HG03060 (cell line): ENCODE measurements at regions not wholly inside any gene's neighbourhood (a gene's known extent, or its start where the extent isn't known, plus 50 kb on each side); places are given as distances from the start of the nearest gene placed in this dataset.

Source experiments
- ATAC-seq: cut with Tn5 transposase; IDR thresholded peaks from one replicate; pipeline ENCODE4 v1.9.1; 2021; ENCODE audit warnings: low read depth, moderate number of reproducible peaks; ENCODE audit not compliant: unreplicated experiment

- no peak for ATAC-seq
Observed at GRCh38 chr1:5509664-5510452, 482.4 kb downstream of the NPHP4 start.

GRCh38 chr1:5508669-5509330 lies 483.4 kb downstream of the NPHP4 start:
- no peak for ATAC-seq

DNA sequence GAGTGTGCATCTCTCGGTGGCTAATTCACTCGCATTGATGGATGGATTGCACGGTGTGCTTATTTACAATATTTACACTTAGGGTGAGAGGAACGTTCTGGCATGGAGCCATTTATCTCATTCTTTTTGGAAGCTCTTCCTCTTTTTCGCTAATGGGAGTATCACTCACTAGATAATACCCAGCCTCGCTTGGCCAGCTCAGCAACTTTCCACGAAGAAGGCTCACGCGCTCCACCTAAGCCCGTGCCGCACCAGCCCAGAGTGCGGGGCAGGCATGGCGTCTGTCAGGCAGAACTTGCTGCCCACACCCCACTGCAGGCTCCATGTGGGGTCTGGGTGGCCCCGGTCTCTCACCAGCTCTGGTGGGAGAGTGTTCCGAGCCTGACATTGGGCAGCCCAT lies 484.9 kb downstream of the NPHP4 start:
- ATAC-seq, result no peak

DNA sequence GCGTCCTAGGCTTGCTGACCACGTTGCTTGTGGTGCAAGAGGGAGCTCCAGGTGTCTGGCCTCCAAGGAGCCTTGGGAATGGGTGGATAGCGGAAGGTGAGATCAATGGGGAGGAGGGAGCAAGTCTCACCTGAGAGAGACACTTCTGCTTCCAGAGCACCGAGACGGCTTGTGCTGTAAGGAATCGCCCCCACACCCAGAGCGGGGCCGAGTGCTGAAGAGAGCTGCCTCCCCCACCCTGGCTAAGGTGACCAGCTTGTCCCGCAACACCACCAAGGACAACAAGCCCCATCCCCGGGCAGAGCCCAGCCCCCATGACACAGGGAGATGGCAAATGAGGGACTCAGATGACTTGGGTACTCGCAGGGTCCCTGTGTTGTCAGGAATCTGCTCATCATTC lies 485.6 kb downstream of the NPHP4 start:
- no peak for ATAC-seq

- ATAC-seq, result no peak
Observed at GRCh38 chr1:5505944-5506343, 486.3 kb downstream of the NPHP4 start.

DNA sequence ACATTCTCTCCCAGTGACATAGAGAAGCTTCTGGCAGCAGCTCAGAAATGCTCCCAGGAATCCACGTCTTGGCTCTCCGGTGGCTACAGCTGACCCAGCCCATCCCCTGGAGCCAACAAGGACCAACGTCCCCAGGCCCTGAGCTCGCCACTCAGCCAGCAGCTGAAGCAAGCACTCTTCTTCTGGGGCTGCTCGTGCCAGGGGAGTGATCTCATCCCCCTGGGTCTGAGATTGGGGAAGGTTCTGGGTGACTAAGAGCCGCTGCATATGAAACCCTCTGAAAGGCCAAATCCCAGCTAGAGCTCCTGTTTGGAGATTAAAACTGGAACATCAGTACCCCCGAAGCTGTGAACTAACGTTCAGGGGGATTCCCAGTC lies 487.9 kb downstream of the NPHP4 start:
- ATAC-seq, result no peak

DNA sequence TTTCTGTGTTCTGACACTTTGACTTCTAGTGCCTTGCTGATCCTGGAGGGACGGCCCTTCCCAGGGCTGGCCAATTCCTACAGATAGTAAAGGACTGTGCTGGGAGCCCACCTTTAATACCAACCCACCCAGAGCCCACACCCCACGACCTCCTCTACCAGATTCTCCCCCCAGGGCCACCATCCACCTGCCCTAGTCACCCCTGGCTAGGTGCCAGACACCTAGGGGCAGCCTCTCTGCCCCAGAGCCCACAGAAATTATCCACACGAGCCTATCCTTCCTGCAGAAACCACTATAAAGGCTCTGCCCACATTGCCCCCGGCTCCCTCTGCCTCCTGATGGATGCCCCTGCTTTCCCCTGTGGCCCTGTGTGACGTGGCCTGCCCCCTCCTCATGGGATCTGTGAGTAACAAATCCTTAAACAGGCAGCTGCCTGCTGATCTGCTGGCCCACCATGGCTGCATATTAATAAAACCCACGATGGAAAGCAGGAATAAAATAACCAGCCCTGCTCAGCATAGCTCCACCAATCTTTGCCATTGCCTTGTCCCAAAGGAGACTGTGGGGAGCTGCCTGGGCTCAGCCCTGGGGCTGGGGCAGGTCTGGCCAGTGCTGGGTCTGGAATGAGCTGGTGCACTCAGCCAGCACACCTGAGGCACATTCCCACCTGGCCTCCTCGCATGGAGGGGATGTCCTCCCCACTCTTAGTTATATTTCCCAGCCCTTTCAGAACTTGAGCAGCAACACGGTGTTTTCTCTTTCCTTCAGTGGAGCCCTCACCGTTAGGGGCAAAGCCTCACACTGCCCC lies 488.5 kb downstream of the NPHP4 start:
- no peak for ATAC-seq

GRCh38 chr1:5502311-5503194 lies 489.7 kb downstream of the NPHP4 start:
- no peak for ATAC-seq

GRCh38 chr1:5501206-5501930 lies 490.9 kb downstream of the NPHP4 start:
- ATAC-seq, result no peak

- ATAC-seq, result no peak
Observed at GRCh38 chr1:5500541-5500940, 491.7 kb downstream of the NPHP4 start.

DNA sequence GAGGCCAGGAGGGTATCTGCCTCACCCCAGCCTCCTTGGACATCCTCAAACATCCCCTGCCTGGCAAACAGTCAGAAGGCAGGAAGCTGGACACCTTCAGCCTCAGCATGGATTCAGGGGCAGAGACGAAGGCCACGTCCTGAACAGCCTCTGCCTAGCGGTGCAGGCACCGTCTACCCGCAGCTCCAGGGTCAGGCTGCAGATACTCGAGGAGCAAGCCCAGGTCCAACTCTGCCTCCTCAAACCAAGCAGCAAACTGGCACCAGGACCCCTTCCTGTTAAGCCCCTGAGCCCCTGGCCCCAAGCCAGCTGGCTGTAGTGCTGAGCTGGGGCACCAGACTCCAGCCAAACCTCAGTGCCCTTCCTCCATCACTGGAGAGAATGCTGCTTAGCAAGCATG lies 494.7 kb downstream of the NPHP4 start:
- no peak for ATAC-seq

GRCh38 chr1:5495596-5496410 lies 496.4 kb downstream of the NPHP4 start:
- no peak for ATAC-seq

- ATAC-seq, result no peak
Observed at GRCh38 chr1:5494518-5494917, 497.7 kb downstream of the NPHP4 start.

DNA sequence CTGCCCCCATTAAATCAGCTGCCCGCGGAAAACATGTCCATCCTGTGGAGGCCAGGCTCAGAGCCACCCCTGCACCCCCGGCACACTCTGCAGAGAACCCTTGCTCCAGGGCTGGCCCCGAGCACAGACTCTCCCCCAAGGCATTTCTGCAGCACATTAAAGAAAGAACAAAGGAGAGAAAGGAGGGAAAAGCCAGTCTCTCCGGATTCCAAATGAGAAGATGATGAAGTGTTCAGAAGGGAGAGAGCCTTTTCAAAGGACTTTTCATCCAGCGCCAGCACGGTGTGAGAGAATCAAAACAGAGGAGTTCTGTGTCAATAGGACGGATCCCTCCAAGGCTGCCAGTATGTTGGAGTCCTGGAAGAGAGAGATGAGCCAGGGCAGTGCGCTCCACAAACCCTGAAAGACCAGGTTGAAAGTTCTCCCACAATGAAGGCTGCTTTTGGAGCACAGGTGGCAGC lies 498.3 kb downstream of the NPHP4 start:
- no peak for ATAC-seq

DNA sequence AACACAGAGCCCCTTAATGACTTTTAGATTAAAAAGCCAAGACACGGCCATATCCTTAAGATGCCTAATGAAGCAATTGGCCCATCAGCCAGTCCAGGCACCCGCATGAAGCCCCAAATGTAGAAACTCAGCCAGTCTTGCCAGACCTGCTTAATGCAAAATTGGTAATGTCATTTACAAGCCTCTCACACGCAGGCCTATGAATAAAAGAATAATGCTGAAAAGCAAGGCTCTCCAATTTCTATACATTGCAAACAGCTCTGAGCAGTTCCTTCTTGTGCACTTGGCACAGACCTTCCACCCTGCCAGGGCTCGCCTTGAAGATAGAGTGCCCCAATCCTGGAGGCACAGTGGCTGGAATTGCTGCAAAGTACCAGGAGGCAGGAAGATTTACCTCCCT lies 498.9 kb downstream of the NPHP4 start:
- no peak for ATAC-seq

DNA sequence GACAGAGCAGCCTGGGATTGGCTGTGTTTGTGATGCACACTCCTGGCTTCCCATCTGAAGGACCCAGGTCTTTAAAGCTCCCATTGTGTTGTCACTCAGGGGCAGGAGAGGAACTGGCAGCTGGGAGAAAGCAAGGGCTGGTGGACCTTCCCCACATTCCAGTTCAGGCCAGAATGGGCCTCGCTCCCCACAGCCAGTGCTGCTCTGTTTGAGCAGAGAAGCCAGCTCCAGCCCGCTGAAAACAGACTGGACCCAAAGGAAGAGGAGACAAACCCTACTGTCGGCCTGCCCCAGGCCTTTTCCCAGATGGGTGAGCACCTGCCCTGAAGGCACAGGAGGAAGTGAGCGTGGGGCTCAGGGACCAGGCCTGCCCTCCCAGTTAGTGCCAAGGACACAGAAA lies 499.4 kb downstream of the NPHP4 start:
- ATAC-seq, result no peak

- ATAC-seq, result no peak
Observed at GRCh38 chr1:5491207-5491904, 500.9 kb downstream of the NPHP4 start.

DNA sequence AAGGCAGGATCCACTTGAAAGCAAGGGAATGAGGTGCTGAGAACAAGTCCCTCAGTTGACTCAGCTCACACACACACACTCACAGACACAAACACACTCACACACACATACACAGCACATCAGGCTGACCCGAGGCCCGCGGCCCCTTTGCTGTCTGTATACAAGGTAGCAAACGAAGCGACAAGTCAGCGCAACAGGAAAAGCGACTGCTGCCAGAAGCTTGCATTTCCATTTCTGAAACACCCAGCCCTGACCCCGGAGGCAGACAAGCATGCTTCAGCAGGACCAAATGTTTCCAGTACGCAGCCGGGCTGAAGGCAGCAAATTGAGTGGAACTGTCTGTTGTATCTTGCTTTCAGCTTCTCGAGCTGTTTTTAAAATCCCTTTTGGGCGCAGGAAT lies 501.6 kb downstream of the NPHP4 start:
- no peak for ATAC-seq
